Upper lobe of left lung (tissue), 6 donors: ENCODE measurements at regions not wholly inside any gene's neighbourhood (a gene's known extent, or its start where the extent isn't known, plus 50 kb on each side); places are given as distances from the start of the nearest gene placed in this dataset.

Source experiments
- ATAC-seq, 2 donors: fragments of 200-7000 bp; cut with Tn5 transposase; one replicate each; pipeline ENCODE4 v1.9.1; 2022; ENCODE audit warnings: mild to moderate bottlenecking in 2 of 2, moderate library complexity in 2 of 2; ENCODE audit not compliant: low FRiP score in 2 of 2
- DNase-seq, 2 donors: peaks; one replicate each; pipeline ENCODE4 v3.0.0-alpha.2; 2019 to 2020
- H3K27ac ChIP-seq, 4 donors: fragments of 200-600 bp; sonication (generic); one replicate each; pipeline ENCODE4 v1.5.1; 2016 to 2019
- H3K27me3 ChIP-seq, 4 donors: fragments of 200-600 bp; sonication (generic); one replicate each; pipeline ENCODE4 v1.5.1; 2017 to 2019
- H3K36me3 ChIP-seq, 4 donors: fragments of 200-600 bp; sonication (generic); one replicate each; pipeline ENCODE4 v1.5.1; 2016 to 2019
- H3K4me1 ChIP-seq, 4 donors: fragments of 200-600 bp; sonication (generic); one replicate each; pipeline ENCODE4 v1.5.1; 2018 to 2019
- H3K4me3 ChIP-seq, 4 donors: fragments of 200-600 bp; sonication (generic); one replicate each; pipeline ENCODE4 v1.5.1; 2017 to 2019; ENCODE audit warnings: mild to moderate bottlenecking in 2 of 4, moderate library complexity in 1 of 4
- H3K9me3 ChIP-seq, 4 donors: fragments of 200-600 bp; sonication (generic); one replicate each; pipeline ENCODE4 v1.5.1; 2018 to 2019
- CTCF ChIP-seq, 6 experiments: fragments of 450-650 bp in 4 of 6; fragments of 200-600 bp in 2 of 6; sonication (generic) in 2 of 6; IDR thresholded peaks; one replicate each; pipeline ENCODE4 v1.5.1; 2016 to 2019; ENCODE audit warnings: antibody characterized with exemption in 6 of 6
- EP300 ChIP-seq, 4 donors: sonication (generic); formaldehyde crosslinking; IDR thresholded peaks; one replicate each; pipeline ENCODE4 v1.5.1; 2017; ENCODE audit warnings: antibody characterized with exemption in 4 of 4, control low read depth in 2 of 4
- POLR2A ChIP-seq, 4 donors: fragments of 450-650 bp; IDR thresholded peaks; one replicate each; pipeline ENCODE4 v1.5.1; 2016 to 2017; ENCODE audit warnings: antibody characterized with exemption in 4 of 4, mild to moderate bottlenecking in 2 of 4
- POLR2AphosphoS5 ChIP-seq, 2 donors: sonication (generic); formaldehyde crosslinking; IDR thresholded peaks; one replicate each; pipeline ENCODE4 v1.5.1; 2017; ENCODE audit warnings: antibody characterized with exemption in 2 of 2
- WGBS, 2 donors: methylation state at CpG; one replicate each; pipeline ENCODE4 v1.1.5; 2017 to 2018; 5-methylcytosine and 5-hydroxymethylcytosine counted together
- donor health status: DM: no; HTN: no; CAD: no; lungs with moderate emphysema.
- donor health status: DM: no; HTN: yes; CAD: no; lungs with severe emphysema.

DNA sequence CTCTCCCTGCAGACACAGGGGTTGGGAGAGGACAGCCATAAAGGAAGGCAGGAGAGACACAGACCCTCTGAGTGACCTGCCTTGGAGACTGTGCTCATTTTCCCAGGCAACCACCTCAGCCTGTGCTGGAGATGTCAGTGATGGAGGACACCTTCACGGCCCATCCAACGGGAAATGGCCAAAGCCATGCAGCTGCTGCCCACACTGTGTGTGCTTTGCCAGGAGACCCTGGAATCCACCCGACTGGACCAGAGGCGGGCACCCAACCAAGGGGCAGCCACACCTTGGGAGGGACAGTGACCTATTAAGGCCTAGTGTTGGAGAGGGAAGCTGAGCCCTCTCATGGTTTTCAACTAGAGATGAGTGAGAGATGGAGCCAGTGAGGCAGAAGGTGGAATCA is 192.5 kb downstream of the SMAD2 start:
- DNase-seq: no peak
- TF ChIP-seq CTCF (IDR thresholded peaks at IDR 0.05) (no peak), EP300 (IDR thresholded peaks at IDR 0.05) (no peak), POLR2AphosphoS5 (IDR thresholded peaks at IDR 0.05) (no peak)
- ATAC-seq: no peak
- Histone ChIP-seq H3K4me3 (no peak overlapping the region), H3K27me3 (no peaks in the 10 kb centered on the region), H3K36me3 (no peaks in the 10 kb centered on the region), H3K4me1 (no peaks in the 10 kb centered on the region), H3K27ac (no peak overlapping the region), H3K9me3 (peaks cover 0 to 8% (median 0%) of the 10 kb centered on the region in 4 donors)
- WGBS, 2 donors: 97 to 100% methylated on average over 2 to 4 of the region's 4 CpGs

GRCh38 chr18:47737198-47737830 is 193.1 kb downstream of the SMAD2 start:
- DNase-seq (no peak), ATAC-seq (no peak)
- H3K9me3 ChIP-seq: peaks cover 0 to 8% (median 0%) of the 10 kb centered on the region in 4 donors
- TF ChIP-seq CTCF (IDR thresholded peaks at IDR 0.05) (no peak), POLR2A (IDR thresholded peaks at IDR 0.05) (no peak), POLR2AphosphoS5 (IDR thresholded peaks at IDR 0.05) (no peak), EP300 (IDR thresholded peaks at IDR 0.05) (no peak)
- no peaks in the 10 kb centered on the region for H3K4me1 ChIP-seq
- WGBS, 2 donors: 88% methylated on average over 11 to 12 of the region's 12 CpGs
- H3K4me3 ChIP-seq: no peak overlapping the region
- no peaks in the 10 kb centered on the region for H3K27me3 ChIP-seq
- H3K36me3 ChIP-seq: no peaks in the 10 kb centered on the region
- no peak overlapping the region for H3K27ac ChIP-seq

DNA sequence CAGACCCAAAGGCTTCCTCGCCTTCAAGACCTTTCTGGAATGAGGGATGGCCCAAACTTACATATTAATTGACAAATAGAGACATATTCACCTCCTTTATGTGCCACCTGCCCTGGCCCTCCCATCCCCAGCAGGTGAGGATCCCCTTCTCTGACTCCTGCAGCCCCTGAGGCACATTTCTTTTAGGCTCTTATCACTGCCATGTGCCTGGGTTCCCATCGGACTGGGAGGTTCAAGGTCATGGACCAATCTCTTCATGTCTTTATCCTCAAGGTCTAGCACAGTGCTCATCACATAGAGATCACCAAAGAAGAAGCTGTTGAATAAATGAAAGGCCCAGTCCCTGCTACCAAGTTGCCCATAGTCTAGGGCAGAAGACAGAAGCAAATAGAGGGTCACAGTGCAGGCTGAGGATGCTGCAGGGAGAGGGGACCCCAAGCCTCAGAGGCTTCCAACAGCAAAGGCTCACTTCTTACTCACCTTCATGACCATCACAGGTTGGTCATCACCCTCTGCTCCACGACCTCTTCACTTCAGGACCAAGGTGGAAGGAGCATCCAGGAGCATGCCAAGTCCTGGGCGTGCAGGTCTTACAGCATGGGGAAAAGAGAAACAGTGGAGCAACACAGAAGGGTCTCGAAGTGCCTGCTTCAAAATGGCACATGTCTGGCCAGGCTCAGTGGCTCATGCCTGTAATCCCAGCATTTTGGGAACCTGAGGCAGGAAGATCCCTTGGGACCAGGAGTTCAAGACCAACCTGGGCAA is 193.9 kb downstream of the SMAD2 start:
- Histone ChIP-seq H3K9me3 (peaks cover 0 to 8% (median 0%) of the 10 kb centered on the region in 4 donors), H3K27ac (no peak overlapping the region), H3K27me3 (no peaks in the 10 kb centered on the region), H3K4me1 (no peaks in the 10 kb centered on the region), H3K4me3 (no peak overlapping the region), H3K36me3 (no peaks in the 10 kb centered on the region)
- no peak for TF ChIP-seq EP300 (IDR thresholded peaks at IDR 0.05)
- TF ChIP-seq CTCF (IDR thresholded peaks at IDR 0.05): no peak
- TF ChIP-seq POLR2A (IDR thresholded peaks at IDR 0.05): no peak
- TF ChIP-seq POLR2AphosphoS5 (IDR thresholded peaks at IDR 0.05): no peak
- 70 to 81% methylated on average over 5 of the region's 5 CpGs for WGBS, 2 donors
- ATAC-seq (no peak), DNase-seq (no peak)

DNA sequence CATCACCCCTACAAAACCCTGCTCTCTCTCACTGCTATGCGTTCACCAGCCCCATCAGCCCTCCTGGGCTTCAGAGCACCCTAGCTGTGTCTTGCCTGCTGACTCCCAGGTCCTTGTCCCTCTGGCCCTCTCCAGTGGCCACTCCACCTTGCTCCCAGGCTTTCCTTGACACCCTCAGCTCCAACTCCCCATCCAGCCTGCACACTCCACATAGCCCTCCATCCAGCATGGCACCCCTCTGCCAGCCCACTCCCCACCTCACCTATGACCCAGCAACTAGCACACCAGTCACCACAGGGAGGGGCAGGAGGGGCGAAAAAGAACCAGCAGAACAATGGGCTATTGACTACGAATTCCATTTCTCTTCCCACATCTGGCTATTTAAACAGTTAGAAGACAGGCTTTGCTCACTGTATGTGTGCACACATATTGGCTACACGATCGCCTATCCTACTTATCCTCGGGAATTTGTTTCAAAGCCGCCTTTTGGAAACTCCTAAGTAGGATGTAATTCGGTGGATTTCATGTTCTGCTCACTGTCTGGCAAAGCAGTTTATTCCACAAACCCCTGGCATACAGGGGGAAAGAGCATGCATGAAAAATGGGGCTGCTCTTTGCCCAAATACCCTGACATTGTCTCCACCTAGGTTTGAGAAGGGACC is 195.3 kb downstream of the SMAD2 start:
- Histone ChIP-seq H3K4me3 (no peak overlapping the region), H3K27ac (no peak overlapping the region), H3K4me1 (no peaks in the 10 kb centered on the region), H3K9me3 (peaks cover 0 to 8% (median 0%) of the 10 kb centered on the region in 4 donors), H3K36me3 (no peaks in the 10 kb centered on the region), H3K27me3 (no peaks in the 10 kb centered on the region)
- ATAC-seq (no peak), DNase-seq (no peak)
- 70 to 87% methylated on average over 7 to 8 of the region's 8 CpGs for WGBS, 2 donors
- TF ChIP-seq POLR2A (IDR thresholded peaks at IDR 0.05) (no peak), POLR2AphosphoS5 (IDR thresholded peaks at IDR 0.05) (no peak), EP300 (IDR thresholded peaks at IDR 0.05) (no peak), CTCF (IDR thresholded peaks at IDR 0.05) (no peak)
